ENCODE measurements at regions not wholly inside any gene's neighbourhood (a gene's known extent, or its start where the extent isn't known, plus 50 kb on each side); places are given as distances from the start of the nearest gene placed in this dataset.
"Not testable (repeated sequence)": the region's sequence is repeated elsewhere in the genome, so short reads cannot be mapped to it uniquely, and the experiment has no call there.

GRCh38 chr6:67706388-67706787, 928.7 kb upstream of the ADGRB3 start:
- no peaks in the 10 kb centered on the region for H3K27me3 Mint-ChIP-seq (ENCODE audit: low read depth, poor library complexity)
- H3K36me3 Mint-ChIP-seq (ENCODE audit: low read depth), result no peaks in the 10 kb centered on the region
- no peaks in the 10 kb centered on the region for H3K4me1 Mint-ChIP-seq
- no peak for TF ChIP-seq CTCF (IDR thresholded peaks at IDR 0.05)
- DNase-seq, result no peak
- H3K27ac Mint-ChIP-seq, result no peak overlapping the region
- no peak overlapping the region for H3K4me3 Mint-ChIP-seq
- peaks cover 20% of the 10 kb centered on the region for H3K9me3 Mint-ChIP-seq

- Mint-ChIP-seq H3K9me3 (no peaks in the 10 kb centered on the region), H3K36me3 (ENCODE audit: low read depth) (no peaks in the 10 kb centered on the region), H3K27me3 (ENCODE audit: low read depth, poor library complexity) (no peaks in the 10 kb centered on the region), H3K4me1 (no peaks in the 10 kb centered on the region), H3K27ac (no peak overlapping the region), H3K4me3 (no peak overlapping the region)
- DNase-seq, result no peak
- TF ChIP-seq CTCF (IDR thresholded peaks at IDR 0.05), result no peak
Measured at GRCh38 chr6:67698534-67698933, 936.5 kb upstream of the ADGRB3 start.

- Mint-ChIP-seq H3K36me3 (ENCODE audit: low read depth) (no peaks in the 10 kb centered on the region), H3K4me3 (no peak overlapping the region), H3K27me3 (ENCODE audit: low read depth, poor library complexity) (no peaks in the 10 kb centered on the region), H3K27ac (no peak overlapping the region), H3K9me3 (no peaks in the 10 kb centered on the region), H3K4me1 (no peaks in the 10 kb centered on the region)
- DNase-seq, result no peak
- TF ChIP-seq CTCF (IDR thresholded peaks at IDR 0.05), result no peak
Measured at GRCh38 chr6:67694127-67694526, 941.0 kb upstream of the ADGRB3 start.

- Mint-ChIP-seq H3K27me3 (ENCODE audit: low read depth, poor library complexity) (no peaks in the 10 kb centered on the region), H3K27ac (no peak overlapping the region), H3K9me3 (no peaks in the 10 kb centered on the region), H3K4me1 (no peaks in the 10 kb centered on the region), H3K4me3 (no peak overlapping the region), H3K36me3 (ENCODE audit: low read depth) (no peaks in the 10 kb centered on the region)
- DNase-seq, result no peak
- no peak for TF ChIP-seq CTCF (IDR thresholded peaks at IDR 0.05)
Measured at GRCh38 chr6:67689329-67689728, 945.8 kb upstream of the ADGRB3 start.

- Mint-ChIP-seq H3K27me3 (ENCODE audit: low read depth, poor library complexity) (no peaks in the 10 kb centered on the region), H3K4me3 (no peak overlapping the region), H3K36me3 (ENCODE audit: low read depth) (no peaks in the 10 kb centered on the region), H3K9me3 (no peaks in the 10 kb centered on the region), H3K4me1 (no peaks in the 10 kb centered on the region), H3K27ac (no peak overlapping the region)
- no peak for DNase-seq
- no peak for TF ChIP-seq CTCF (IDR thresholded peaks at IDR 0.05)
Measured at GRCh38 chr6:67687396-67687795, 947.7 kb upstream of the ADGRB3 start.

GRCh38 chr6:67686225-67686624, 948.9 kb upstream of the ADGRB3 start:
- not testable (repeated sequence) for H3K27me3 Mint-ChIP-seq (ENCODE audit: low read depth, poor library complexity); H3K36me3 Mint-ChIP-seq (ENCODE audit: low read depth); H3K4me3 Mint-ChIP-seq; H3K4me1 Mint-ChIP-seq; DNase-seq; H3K9me3 Mint-ChIP-seq; H3K27ac Mint-ChIP-seq
